GM23248 (cell line): ENCODE measurements at regions not wholly inside any gene's neighbourhood (a gene's known extent, or its start where the extent isn't known, plus 50 kb on each side); places are given as distances from the start of the nearest gene placed in this dataset.

Source experiments
- EZH2 ChIP-seq: fragments of 200-600 bp; sonication (generic); IDR thresholded peaks from 2 replicates; pipeline ENCODE4 v1.6.1; 2018; ENCODE audit warnings: antibody characterized with exemption, mild to moderate bottlenecking; ENCODE audit not compliant: insufficient read depth, poor library complexity, severe bottlenecking
- EZH2phosphoT487 ChIP-seq: fragments of 200-600 bp; sonication (generic); IDR thresholded peaks from 2 replicates; pipeline ENCODE4 v1.6.1; 2018; ENCODE audit warnings: antibody characterized with exemption, moderate library complexity, mild to moderate bottlenecking, low read depth; ENCODE audit not compliant: insufficient read depth

DNA sequence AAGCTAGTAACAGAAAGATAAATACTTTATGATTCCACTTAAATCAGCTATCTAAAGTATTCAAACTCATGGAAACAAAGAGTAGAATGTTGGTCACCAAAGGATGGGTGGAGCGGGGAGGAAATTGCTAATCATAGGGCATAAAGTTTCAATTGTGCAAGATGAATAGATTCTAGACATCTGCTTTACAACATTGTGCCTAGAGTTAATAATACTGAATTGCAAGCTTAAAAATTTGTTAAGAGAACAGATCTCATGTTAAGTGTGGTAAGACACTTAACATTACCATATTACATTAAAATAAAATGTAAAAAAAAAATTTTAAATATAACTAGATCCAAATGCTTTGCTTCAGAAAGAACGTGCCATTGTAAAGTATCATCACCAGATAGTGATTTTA lies 411.1 kb upstream of the MBL2 start:
- TF ChIP-seq EZH2phosphoT487 (no peak), EZH2 (no peak)
